Trophoblast cell (in vitro differentiated cells and primary cell): ENCODE measurements at regions not wholly inside any gene's neighbourhood (a gene's known extent, or its start where the extent isn't known, plus 50 kb on each side); places are given as distances from the start of the nearest gene placed in this dataset.
"Not testable (repeated sequence)": the region's sequence is repeated elsewhere in the genome, so short reads cannot be mapped to it uniquely, and the experiment has no call there.

Experiments
- DNase-seq, 2 donors: peaks; one replicate each; pipeline ENCODE4 v3.0.0-alpha.2; 2016
- H2AFZ ChIP-seq: 2 replicates; pipeline ENCODE4 v1.6.1; 2013; ENCODE audit warnings: low read length, moderate library complexity, mild to moderate bottlenecking; ENCODE audit not compliant: insufficient read depth, poor library complexity
- H2AK5ac ChIP-seq: 2 replicates; pipeline ENCODE4 v1.6.1; 2013; ENCODE audit warnings: mild to moderate bottlenecking, low read length
- H2BK120ac ChIP-seq: 2 replicates; pipeline ENCODE4 v1.6.1; 2013; ENCODE audit warnings: low read length, mild to moderate bottlenecking, moderate library complexity; ENCODE audit not compliant: insufficient read depth, poor library complexity
- H2BK12ac ChIP-seq: 2 replicates; pipeline ENCODE4 v1.6.1; 2013; ENCODE audit warnings: mild to moderate bottlenecking, low read length, moderate library complexity
- H2BK5ac ChIP-seq: 2 replicates; pipeline ENCODE4 v1.6.1; 2013; ENCODE audit warnings: low read length, low read depth, moderate library complexity, mild to moderate bottlenecking; ENCODE audit not compliant: poor library complexity
- H3K14ac ChIP-seq: 2 replicates; pipeline ENCODE4 v1.6.1; 2013; ENCODE audit warnings: mild to moderate bottlenecking, low read length
- H3K18ac ChIP-seq: 2 replicates; pipeline ENCODE4 v1.6.1; 2013; ENCODE audit warnings: mild to moderate bottlenecking, low read length
- H3K23ac ChIP-seq: 2 replicates; pipeline ENCODE4 v1.6.1; 2013; ENCODE audit warnings: low read length
- H3K27ac ChIP-seq: 2 replicates; pipeline ENCODE4 v1.5.1; 2013; ENCODE audit warnings: low read depth, mild to moderate bottlenecking, inconsistent platforms, low read length, moderate library complexity
- H3K27me3 ChIP-seq: 2 replicates; pipeline ENCODE4 v1.6.1; 2013; ENCODE audit warnings: inconsistent platforms, mild to moderate bottlenecking, low read length, moderate library complexity; ENCODE audit not compliant: insufficient read depth
- H3K36me3 ChIP-seq, 2 experiments: 1 replicate in 1 of 2; 2 replicates in 1 of 2; pipeline ENCODE4 v1.6.1; 2013; ENCODE audit warnings: low read length in 2 of 2, mild to moderate bottlenecking in 2 of 2, moderate library complexity in 1 of 2; ENCODE audit not compliant: insufficient read depth in 2 of 2, control insufficient read depth in 1 of 2
- H3K4ac ChIP-seq: 2 replicates; pipeline ENCODE4 v1.6.1; 2013; ENCODE audit warnings: low read depth, mild to moderate bottlenecking, low read length, moderate library complexity
- H3K4me1 ChIP-seq, 2 experiments: 1 replicate in 1 of 2; 2 replicates in 1 of 2; pipeline ENCODE4 v1.6.1; 2013; ENCODE audit warnings: low read length in 2 of 2, mild to moderate bottlenecking in 2 of 2, moderate library complexity in 1 of 2; ENCODE audit not compliant: insufficient read depth in 2 of 2, control insufficient read depth in 1 of 2
- H3K4me2 ChIP-seq: 2 replicates; pipeline ENCODE4 v1.6.1; 2013; ENCODE audit warnings: inconsistent platforms, mild to moderate bottlenecking, low read length, moderate library complexity
- H3K4me3 ChIP-seq: 2 replicates; pipeline ENCODE4 v1.5.1; 2013; ENCODE audit warnings: mild to moderate bottlenecking, low read depth, low read length, inconsistent platforms
- H3K79me1 ChIP-seq: one replicate; pipeline ENCODE4 v1.6.1; 2013; ENCODE audit warnings: low read length
- H3K79me2 ChIP-seq: 2 replicates; pipeline ENCODE4 v1.6.1; 2013; ENCODE audit warnings: low read length, mild to moderate bottlenecking; ENCODE audit not compliant: control insufficient read depth, insufficient read depth, poor library complexity
- H3K9ac ChIP-seq: 2 replicates; pipeline ENCODE4 v1.6.1; 2013; ENCODE audit warnings: mild to moderate bottlenecking, low read length
- H3K9me3 ChIP-seq: 2 replicates; pipeline ENCODE4 v1.6.1; 2013; ENCODE audit warnings: low read depth, mild to moderate bottlenecking, control low read depth, inconsistent platforms, low read length; ENCODE audit not compliant: insufficient read depth
- H4K12ac ChIP-seq: 2 replicates; pipeline ENCODE4 v1.6.1; 2013; ENCODE audit warnings: low read depth, mild to moderate bottlenecking, low read length, moderate library complexity
- H4K8ac ChIP-seq: 2 replicates; pipeline ENCODE4 v1.6.1; 2013; ENCODE audit warnings: low read depth, mild to moderate bottlenecking, low read length, moderate library complexity
- H4K91ac ChIP-seq: one replicate; pipeline ENCODE4 v1.6.1; 2013; ENCODE audit warnings: low read depth, mild to moderate bottlenecking, low read length, moderate library complexity
- WGBS: extraction: QIAGEN DNeasy Blood & Tissue Kit; methylation state at CpG from one replicate; pipeline ENCODE4 v1.1.7; 2013; ENCODE audit warnings: missing lambda C conversion rate; ENCODE audit not compliant: insufficient read length, insufficient coverage; ENCODE audit errors: extremely low coverage; 5-methylcytosine and 5-hydroxymethylcytosine counted together

DNA sequence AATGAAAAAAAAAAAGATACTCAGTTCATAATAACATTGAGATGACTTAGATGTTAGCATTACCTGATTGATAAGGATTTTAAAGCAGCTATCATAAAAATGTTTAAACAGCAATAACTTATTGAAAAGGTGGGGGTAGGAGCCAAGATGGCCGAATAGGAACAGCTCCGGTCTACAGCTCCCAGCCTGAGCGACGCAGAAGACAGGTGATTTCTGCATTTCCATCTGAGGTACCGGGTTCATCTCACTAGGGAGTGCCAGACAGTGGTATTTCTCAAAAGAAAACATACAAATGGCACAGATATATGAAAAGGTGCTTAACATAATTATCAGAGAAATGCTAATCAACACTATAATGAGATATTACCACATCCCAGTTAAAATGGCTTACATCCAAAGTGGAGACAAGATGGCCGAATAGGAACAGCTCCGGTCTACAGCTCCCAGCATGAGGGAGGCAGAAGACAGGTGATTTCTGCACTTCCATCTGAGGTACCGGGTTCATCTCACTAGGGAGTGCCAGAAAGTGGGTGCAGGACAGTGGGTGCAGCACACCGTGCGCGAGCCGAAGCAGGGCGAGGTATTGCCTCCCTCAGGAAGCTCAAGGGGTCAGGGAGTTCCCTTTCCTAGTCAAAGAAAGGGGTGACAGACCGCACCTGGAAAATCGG, 66.5 kb upstream of the FGF13 start:
- not testable (repeated sequence) for H3K36me3 ChIP-seq, H3K79me2 ChIP-seq, H3K18ac ChIP-seq, H3K23ac ChIP-seq, H3K4me1 ChIP-seq, H2AK5ac ChIP-seq, H2BK120ac ChIP-seq, H4K91ac ChIP-seq, H4K8ac ChIP-seq, H3K4ac ChIP-seq, H2BK12ac ChIP-seq, H3K27me3 ChIP-seq, H4K12ac ChIP-seq, H3K4me2 ChIP-seq, H3K9me3 ChIP-seq, H2AFZ ChIP-seq, H2BK5ac ChIP-seq, H3K14ac ChIP-seq, H3K27ac ChIP-seq, H3K9ac ChIP-seq, DNase-seq, H3K79me1 ChIP-seq, H3K4me3 ChIP-seq
- WGBS = no CpG with 5 or more reads among the region's 15 CpGs

DNA sequence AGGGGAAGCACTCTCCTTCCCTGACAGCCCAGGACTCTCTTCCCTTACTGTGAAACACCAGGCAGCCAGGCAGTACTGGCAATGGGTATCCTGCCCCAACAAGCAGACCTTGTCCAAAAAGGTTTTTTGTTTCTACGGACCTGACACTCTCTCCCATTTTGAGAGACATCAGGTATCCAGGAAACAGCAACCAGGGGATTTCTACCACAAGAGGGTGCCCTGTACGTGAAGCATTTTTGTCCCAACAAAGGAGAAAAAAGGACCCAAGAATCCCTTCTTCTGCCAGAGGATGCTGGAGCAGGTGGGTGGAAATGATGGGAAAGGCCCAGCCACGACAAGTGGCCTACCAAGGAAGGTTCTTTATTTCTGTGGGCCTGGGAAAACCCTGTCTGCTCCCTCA, 65.7 kb upstream of the FGF13 start:
- Histone ChIP-seq H3K36me3 (no peaks in the 10 kb centered on the region), H4K91ac (no peak overlapping the region), H2AK5ac (no peak overlapping the region), H3K79me1 (no peaks in the 10 kb centered on the region), H3K4me3 (no peak overlapping the region), H3K27ac (no peak overlapping the region), H4K8ac (no peak overlapping the region), H2AFZ (no peak overlapping the region), H2BK12ac (no peak overlapping the region), H3K18ac (no peak overlapping the region), H3K27me3 (no peaks in the 10 kb centered on the region), H2BK5ac (no peak overlapping the region), H3K9me3 (no peaks in the 10 kb centered on the region), H3K14ac (no peak overlapping the region), H2BK120ac (no peak overlapping the region), H3K23ac (no peak overlapping the region), H3K4me1 (no peaks in the 10 kb centered on the region), H4K12ac (no peak overlapping the region), H3K4me2 (no peak overlapping the region), H3K79me2 (no peaks in the 10 kb centered on the region), H3K4ac (no peak overlapping the region), H3K9ac (no peak overlapping the region)
- no CpG with 5 or more reads among the region's 3 CpGs for WGBS
- no peak for DNase-seq

GRCh38 chrX:138775517-138775916, 64.0 kb upstream of the FGF13 start:
- Histone ChIP-seq H3K79me1 (no peaks in the 10 kb centered on the region), H2BK120ac (no peak overlapping the region), H3K4me3 (no peak overlapping the region), H3K23ac (no peak overlapping the region), H4K8ac (no peak overlapping the region), H2BK12ac (no peak overlapping the region), H3K27me3 (no peaks in the 10 kb centered on the region), H3K79me2 (no peaks in the 10 kb centered on the region), H3K14ac (no peak overlapping the region), H3K36me3 (no peaks in the 10 kb centered on the region), H3K18ac (no peak overlapping the region), H3K27ac (no peak overlapping the region), H3K4me2 (no peak overlapping the region), H3K9me3 (no peaks in the 10 kb centered on the region), H3K9ac (no peak overlapping the region), H2AK5ac (no peak overlapping the region), H2BK5ac (no peak overlapping the region), H4K91ac (no peak overlapping the region), H3K4ac (no peak overlapping the region), H2AFZ (no peak overlapping the region), H4K12ac (no peak overlapping the region), H3K4me1 (no peaks in the 10 kb centered on the region)
- DNase-seq = peak in 1 of 2 donors; percentile 46
- WGBS = no CpG with 5 or more reads among the region's 5 CpGs

DNA sequence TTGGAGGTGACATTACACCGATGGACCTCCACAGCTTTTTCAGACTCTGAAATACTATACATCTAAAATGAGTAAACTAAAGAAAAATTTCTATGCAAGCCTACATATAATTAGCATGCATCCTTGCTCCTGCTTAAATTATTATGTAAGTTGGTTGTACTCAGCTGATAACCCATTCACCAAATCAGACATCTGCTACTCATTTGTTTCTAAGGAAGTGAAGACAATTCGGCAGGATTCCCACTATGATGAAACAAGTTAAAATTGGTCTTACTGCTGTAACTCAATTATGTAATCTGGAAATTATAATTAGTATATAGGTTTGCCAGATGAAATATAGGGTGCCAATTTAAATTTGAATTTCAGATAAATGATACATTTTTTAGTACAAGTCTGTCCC, 59.5 kb upstream of the FGF13 start:
- Histone ChIP-seq H3K79me1 (no peaks in the 10 kb centered on the region), H3K9me3 (no peaks in the 10 kb centered on the region), H3K23ac (no peak overlapping the region), H3K4me1 (no peaks in the 10 kb centered on the region), H4K91ac (no peak overlapping the region), H3K9ac (no peak overlapping the region), H3K27me3 (no peaks in the 10 kb centered on the region), H3K36me3 (no peaks in the 10 kb centered on the region), H2BK120ac (no peak overlapping the region), H3K4me3 (no peak overlapping the region), H3K14ac (no peak overlapping the region), H2BK12ac (no peak overlapping the region), H4K8ac (no peak overlapping the region), H4K12ac (no peak overlapping the region), H2AFZ (no peak overlapping the region), H3K79me2 (no peaks in the 10 kb centered on the region), H3K27ac (no peak overlapping the region), H2BK5ac (no peak overlapping the region), H3K4ac (no peak overlapping the region), H2AK5ac (no peak overlapping the region), H3K4me2 (no peak overlapping the region), H3K18ac (no peak overlapping the region)
- no CpG with 5 or more reads among the region's 2 CpGs for WGBS
- no peak for DNase-seq
